HG03354 (cell line): ENCODE measurements at regions not wholly inside any gene's neighbourhood (a gene's known extent, or its start where the extent isn't known, plus 50 kb on each side); places are given as distances from the start of the nearest gene placed in this dataset.

Source experiments
- ATAC-seq: cut with Tn5 transposase; IDR thresholded peaks from one replicate; pipeline ENCODE4 v1.9.1; 2021; ENCODE audit warnings: mild to moderate bottlenecking; ENCODE audit not compliant: unreplicated experiment, poor library complexity, severe bottlenecking

DNA sequence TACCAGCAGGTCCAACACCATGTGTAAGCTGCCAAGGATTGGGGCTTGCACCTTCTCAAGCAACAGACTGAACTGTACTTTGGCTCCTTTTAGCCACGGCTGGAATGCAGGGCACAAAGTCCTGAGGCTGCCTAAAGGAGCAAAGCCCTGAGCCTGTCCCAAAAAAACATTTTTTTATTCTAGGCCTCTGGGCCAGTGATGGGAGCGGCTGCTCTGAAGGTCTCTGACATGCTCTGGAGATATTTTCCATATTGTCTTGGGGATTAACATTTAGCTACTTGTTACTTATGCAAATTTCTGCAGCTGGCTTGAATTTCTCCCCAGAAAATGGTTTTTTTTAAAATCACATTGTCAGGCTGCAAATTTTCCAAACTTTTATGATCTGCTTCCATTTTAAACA lies 885.3 kb downstream of the GLUD2 start:
- no peak for ATAC-seq

DNA sequence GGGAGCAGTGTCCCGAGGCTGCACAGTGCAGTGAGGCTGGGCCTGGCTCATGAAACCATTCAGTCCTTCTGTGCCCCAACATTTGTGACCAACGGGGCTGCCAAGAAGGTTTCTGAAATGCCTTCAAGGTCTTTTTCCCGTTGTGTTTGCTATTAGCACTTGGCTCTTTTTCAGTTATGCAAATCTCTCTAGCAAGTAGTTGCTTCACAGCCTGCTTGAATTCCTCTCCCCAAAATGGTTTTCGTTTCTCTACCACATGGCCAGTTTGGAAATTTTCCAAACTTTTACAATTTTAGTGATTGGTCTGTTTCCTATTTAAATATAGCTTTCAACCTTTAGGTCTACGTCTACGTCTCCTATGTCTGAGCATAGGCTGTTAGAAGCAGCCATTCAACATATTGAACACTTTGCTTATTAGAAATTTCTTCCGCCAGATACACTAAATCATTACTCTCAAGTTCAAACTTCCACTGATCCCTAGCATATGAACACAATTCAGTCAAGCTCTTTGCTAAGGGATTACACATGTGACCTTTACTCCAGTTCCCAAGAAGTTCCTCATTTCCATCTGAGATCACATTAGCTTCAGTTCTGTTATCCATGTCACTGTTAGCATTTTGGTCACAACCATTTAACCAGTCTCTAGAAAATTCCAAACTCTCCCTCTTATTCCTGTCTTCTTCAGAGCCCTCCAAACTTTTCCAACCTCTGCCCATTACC lies 901.8 kb downstream of the GLUD2 start:
- ATAC-seq: no peak

DNA sequence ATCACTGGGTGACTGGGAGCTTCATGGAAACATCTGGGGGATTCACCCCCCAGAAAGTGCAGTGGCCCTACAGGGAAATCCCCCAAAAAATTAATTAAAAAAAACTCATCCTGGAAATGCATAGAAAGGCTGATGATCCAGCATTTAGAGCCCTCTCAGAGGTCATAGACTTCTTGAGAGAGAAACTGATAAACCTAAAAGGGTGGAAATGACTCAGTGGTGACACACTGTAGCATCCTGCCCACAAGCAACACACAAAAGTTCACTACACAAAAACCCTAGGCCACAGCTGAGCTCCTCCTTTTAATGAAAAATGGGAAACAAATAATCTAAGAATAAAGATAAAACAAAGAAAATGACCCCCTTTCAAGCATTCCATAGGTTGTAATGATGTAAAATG lies 911.5 kb downstream of the GLUD2 start:
- ATAC-seq: no peak

DNA sequence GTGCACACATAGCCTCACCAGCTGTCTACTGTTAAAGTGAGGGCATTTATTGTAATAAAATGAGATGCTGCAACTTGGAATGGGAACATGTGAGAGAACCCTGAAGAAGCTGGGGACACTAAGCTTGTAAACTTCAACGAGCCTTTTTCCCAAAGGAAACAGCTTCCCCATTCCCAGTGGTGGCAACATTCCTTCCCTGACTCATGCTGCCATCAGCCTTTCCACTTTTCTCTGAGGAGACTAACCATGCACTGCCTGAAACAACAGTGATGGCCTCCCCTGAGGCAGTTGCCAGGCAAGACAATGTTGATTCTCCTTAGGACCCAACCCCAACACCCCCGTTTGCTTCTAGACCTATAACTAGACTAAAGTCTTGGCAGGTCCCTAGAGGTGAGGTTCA lies 928.3 kb downstream of the GLUD2 start:
- ATAC-seq: no peak

DNA sequence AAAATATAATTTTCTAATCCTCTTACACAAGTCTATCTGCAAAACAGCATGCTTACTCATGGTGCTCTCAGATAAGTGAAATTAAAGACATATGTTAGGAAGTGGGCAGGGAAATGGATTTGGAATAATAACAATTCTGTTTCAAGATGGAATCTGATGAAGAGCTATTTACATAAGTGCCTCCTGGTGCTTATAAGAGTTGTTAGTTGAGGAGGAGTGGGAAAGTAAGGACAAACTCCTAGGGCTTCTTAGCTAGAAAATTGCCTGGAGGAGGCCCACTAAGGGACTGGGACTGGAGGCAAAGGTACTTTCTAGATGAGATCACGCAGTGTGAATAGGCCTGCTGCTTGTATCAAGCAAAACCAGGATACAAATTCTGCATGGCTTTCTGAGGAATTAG lies 939.8 kb downstream of the GLUD2 start:
- no peak for ATAC-seq

DNA sequence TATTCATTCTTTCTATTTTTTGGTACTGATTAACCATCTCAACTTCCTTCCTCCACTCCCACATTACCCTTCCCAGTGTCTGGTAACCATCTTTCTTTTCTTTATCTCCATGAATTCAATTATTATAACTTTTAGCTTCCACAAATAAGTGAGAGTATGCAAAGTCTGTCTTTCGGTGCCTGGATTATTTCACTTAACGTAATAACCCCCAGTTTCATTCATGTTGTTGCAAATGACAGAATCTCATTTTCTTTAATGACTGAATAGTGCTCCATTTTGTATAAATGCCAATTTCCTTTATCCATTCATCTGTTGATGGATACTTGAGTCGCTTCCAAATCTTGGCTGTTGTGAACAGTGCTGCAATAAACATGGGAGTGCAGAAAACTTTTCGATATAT lies 940.4 kb downstream of the GLUD2 start:
- no peak for ATAC-seq

DNA sequence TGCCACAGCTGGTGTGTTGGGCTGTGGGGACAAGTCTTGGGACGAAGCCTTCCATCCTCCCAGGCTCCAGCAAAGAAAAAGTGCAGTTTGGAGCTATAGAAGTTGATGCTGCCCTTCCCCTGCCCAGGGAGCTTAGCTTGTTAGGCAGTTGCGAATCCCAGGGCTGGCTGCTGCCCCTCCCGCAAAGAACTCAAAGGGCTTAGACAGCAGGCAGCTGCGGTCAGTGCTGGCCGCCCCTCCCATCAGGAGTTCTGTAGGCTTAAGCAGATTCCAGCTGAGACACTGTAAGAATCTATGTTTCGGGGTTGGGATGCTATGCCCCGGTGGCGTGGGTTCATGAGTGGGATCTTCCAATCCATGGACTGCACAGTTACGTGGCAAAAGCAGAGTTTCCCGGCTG lies 956.7 kb downstream of the GLUD2 start:
- no peak for ATAC-seq

DNA sequence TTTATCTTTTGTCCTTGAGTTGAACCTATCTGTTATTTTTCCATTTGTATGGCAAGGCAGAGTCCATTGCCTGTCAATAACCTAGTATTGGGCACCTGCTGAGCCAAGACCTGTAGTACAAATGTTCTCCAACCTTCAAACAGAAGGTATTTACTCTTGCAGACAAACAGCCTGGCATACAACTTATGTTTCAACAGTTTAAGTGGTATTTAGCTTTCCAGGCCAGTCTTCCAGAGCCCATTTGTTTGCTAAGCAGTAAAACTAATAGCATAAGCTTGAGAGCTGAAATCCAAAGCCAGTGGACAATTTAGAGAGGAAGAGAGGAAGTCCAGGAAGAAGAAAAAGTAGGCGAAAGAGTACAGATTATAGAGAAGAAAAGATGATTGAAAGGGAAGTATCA lies 979.3 kb downstream of the GLUD2 start:
- ATAC-seq: no peak

DNA sequence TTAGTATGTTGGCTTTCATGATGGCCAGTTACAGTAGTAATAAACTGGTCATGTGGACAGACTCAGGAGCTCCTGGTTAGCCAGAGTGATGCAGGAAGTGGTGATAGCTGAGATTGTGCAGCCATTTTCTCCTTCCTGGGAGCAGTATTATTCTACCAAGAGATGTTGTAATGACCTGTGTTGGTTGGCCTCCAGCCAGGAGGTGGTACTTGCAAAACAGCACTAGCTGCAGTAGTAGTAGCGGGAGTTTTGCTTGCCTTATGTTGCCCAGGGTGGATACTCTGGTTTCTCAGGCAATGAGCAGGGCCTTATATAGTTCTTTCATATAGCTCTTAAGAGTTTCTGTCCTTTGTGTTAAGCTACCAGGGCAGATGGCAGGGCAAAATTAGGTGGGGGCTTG lies 998.8 kb downstream of the GLUD2 start:
- ATAC-seq: no peak

DNA sequence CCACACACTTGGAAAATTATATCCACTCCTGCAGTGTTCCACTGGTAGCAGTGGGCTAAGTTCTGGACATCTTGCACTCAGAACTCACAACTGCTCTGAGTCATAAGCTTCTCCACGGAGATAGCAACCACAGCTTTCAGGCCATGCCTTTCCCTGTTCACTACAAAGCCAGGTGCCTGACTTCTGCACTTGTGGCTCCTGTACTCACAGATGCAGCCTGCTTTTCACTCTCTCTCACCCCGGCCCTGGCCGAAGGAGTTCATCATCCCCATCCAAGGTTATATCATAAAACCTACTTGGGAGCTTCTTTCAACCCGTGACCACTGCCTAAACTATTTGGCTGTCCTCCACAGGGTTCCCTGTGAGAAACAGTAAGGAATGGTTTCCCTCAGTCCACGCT lies 999.4 kb downstream of the GLUD2 start:
- no peak for ATAC-seq

DNA sequence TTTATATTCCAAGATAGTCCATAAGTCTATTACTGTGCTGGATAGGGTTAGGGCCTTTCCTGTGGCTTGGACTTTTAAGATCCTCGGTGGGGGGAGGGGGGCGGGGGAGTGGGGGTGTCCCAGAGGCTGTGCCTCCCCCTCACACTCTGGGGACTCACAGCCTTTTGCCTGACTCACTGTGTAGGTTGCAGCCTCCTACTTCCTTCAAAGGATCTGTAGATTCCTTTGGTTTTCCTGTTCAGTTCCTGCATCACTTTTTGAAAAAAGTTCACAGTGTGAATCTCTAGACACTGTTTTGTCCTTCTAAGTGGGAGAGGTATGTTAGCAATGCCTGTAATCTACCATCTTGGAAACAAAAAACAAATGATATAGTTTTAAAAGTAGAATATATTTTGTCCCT lies 999.9 kb downstream of the GLUD2 start:
- ATAC-seq: no peak

DNA sequence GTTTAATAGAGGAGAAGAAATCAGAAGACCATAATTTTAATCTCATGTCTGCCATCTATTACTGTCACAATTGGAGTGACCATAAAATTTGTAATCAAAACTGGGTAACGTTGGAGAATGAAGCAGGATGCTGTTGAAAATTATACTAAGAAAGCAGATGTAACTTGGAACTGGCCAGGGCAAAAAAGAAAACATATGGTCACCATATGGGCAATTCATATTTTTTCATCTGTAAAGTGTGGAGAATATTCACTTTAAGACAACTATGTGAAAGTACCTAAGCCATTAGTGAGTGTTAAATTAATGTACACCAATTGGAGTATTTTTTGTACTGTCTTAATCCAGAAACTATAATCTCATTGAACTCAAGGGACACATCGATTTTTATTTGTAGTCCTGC lies 1008.0 kb downstream of the GLUD2 start:
- no peak for ATAC-seq

DNA sequence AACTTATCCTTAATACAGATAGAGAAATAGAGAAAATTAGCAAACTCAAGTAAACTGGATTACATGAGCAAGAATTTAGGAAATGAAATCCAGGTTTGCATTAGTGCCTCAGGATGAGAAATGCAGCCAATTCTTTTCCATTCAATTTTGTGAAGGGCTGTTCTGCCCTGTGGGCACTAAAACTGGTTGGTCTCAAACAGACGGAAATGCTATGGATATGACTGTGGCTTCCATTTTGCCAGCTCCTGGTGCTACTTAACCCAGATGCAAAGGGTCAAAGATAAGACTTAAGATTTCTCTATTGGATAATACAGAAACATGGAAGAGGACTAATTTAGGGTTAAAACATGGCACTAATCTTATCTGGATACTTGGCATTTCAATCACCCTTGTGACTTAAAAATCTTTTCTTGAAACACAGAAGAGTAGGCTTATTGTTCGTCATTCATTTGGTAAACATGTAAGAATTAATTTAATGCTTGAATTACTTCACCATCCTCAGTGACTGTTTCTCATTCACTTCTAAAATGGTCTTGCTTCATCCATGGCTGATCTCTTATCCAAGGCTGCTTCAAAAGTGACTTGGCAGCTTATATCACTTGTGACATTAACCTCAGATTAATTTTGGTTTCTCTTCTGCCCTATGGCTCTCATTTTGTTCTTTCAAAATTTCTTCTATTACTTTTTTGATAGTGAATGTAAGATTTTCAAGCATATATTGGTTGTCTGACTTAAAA lies 1008.7 kb downstream of the GLUD2 start:
- no peak for ATAC-seq

DNA sequence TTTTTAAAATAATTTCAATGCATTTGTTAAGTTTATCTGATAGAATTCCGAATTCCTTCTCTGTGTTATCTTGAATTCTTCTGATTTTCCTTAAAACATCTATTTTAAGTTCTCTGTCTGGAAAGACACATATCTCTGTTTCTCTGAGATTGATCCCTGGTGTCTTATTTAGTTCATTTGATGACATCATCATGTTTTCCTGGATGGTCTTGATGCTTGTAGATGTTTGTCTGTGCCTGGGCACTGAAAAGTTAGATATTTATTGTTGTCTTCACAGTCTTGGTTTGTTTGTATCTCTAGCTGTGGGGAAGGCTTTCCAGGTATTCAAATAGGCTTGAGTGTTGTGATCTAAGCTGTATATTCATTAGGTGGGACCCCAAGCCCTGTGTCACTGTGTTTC lies 1028.8 kb downstream of the GLUD2 start:
- ATAC-seq: no peak

DNA sequence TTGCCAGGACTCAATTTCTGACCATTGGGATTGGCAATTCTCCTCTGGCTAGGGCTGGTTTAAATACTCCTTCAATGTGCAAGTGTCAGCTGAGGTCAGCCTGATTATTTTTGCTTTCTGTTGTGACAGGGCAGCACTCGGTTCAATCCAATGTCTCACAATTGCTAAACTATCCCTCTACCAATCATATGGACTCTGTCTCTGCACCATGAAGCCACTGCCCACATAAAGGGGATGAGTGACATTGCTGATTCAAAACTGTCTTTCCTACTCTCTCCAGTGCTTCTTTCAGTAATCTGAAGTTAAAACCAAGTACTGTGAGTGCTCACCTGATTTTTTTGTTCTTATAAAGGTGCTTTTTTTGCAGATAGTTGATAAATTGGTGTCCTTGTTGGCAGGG lies 1030.7 kb downstream of the GLUD2 start:
- ATAC-seq: no peak

DNA sequence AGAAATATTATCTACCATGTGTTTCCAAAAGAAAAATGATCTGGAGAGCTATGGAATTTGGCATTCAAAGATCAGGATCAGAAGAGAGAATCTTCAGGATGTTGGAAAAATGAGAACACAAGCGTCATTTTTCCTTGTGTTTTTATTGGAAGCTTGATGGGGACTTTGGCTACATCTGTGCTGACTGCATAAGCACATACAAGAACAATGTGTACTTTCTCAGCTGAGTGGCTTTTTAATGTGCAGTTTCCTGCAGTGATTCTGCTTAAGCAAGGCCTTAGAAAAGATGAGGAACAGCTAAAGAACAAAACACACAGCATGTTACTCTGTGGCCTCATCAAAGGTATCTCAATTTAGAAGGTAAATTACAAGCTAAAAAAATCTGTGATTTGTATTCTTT lies 1039.9 kb downstream of the GLUD2 start:
- no peak for ATAC-seq

DNA sequence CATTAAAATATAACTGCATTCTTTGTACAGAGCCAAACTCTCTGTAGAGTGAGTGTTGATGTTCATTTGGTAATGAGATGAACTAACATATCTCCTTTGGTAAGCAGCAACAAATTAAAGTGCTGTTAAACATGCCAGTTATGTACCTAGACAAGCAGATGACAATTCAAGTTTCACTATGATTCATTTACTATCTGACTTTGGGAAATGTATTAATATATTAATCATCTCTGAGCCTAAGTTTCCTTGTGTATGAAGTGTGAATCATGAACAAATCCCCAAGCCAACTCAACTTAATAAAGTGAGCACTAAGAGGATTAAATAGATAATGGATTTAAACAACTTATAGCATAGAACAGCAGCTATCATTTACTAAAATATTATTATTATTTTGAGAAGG lies 1044.2 kb downstream of the GLUD2 start:
- no peak for ATAC-seq

DNA sequence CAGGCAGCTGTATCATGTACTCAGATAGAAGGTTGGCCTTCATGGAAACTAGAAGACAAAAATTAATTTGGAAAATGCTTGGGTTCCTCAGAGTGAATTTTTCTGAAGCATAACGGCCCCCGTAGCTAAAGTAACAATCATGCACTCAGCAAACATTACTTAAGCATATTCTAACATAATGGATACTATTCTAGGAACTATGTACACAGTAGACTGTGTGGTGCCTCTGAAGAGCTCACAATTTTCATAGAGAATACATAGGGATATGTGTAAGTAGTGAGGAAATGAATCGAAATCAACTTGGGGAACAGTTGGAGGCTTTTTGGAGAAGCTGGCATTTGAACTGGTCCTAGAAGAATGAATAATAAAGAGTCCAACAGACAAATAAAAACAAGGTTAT lies 1045.0 kb downstream of the GLUD2 start:
- no peak for ATAC-seq

DNA sequence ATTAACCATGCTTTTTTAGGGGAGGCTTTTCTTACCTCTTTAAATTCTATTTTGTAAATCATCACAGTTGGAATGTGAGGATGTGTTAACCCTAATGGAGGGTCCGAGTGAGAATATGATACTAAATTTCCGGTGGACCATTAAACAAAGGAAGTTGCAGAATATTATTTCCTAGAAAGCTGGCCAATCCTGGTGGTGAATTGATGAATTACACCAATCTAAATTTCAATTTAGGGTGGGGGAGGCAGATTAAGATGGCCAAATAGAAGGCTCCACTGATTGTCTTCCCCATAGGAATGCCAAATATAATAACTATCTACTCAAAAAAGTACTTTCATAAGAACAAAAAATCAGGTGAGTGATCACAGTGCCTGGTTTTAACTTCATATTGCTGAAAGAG lies 1045.6 kb downstream of the GLUD2 start:
- no peak for ATAC-seq

DNA sequence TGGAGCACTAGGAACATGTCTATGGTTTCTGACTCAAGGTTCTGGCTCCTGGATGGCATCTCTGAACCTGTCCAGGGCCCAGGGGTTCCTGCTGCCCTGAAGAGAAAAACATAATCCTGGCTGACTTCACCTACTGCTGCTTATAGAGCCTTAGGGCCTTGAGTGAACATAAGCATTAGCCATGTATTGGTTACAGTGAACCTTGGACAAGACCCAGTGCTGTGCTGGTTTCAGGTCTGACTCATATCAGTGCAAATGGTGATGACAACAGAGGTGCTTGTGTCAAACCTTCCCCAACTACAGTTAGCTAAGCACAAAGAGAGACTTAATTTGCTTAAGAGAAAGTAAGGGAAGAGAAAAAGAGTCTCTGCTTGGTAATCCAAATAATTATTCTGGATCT lies 1047.2 kb downstream of the GLUD2 start:
- ATAC-seq: no peak

DNA sequence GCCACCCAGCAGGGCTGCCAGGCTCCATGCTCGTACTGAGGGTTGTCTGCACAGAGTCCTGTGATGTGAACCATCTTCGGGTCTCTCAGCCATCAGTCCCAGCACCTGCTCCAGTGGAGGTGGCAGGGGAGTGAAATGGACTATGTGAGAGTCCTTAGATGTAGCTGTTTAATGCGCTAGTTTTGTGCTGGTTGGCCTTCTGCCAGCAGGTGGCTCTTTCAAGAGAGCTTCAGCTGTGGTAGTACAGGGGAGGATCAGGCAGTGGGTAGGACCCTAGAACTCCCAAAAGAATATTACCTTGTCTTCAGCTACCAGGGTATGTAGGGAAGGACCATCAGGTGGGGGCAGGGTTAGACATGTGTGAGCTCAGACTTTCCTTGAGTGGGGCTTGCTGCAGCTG lies 1066.0 kb downstream of the GLUD2 start:
- no peak for ATAC-seq

DNA sequence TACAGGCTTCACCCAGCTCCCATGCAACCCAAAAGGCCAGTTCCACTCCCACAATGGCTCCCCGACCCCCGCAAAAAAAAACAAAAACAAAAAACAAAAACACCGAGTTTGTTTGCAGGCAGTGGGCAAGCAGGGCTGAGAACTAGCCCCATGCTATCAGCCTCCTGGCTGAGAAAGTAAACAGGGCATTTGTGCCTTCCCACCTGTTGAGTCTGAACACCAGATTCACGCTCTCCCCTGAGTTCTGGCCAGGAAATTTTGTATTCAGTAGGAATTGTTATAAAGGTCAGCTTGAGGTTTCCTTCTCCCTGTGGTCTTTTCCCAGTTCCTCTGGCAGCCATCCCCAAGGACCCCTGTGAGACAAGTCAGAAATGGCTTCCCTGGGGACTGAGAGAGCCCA lies 1066.5 kb downstream of the GLUD2 start:
- ATAC-seq: no peak
